ENCODE measurements at regions not wholly inside any gene's neighbourhood (a gene's known extent, or its start where the extent isn't known, plus 50 kb on each side); places are given as distances from the start of the nearest gene placed in this dataset.
A peak's percentile ranks its signal among the peaks of the same experiment; 100 is the strongest.

DNA sequence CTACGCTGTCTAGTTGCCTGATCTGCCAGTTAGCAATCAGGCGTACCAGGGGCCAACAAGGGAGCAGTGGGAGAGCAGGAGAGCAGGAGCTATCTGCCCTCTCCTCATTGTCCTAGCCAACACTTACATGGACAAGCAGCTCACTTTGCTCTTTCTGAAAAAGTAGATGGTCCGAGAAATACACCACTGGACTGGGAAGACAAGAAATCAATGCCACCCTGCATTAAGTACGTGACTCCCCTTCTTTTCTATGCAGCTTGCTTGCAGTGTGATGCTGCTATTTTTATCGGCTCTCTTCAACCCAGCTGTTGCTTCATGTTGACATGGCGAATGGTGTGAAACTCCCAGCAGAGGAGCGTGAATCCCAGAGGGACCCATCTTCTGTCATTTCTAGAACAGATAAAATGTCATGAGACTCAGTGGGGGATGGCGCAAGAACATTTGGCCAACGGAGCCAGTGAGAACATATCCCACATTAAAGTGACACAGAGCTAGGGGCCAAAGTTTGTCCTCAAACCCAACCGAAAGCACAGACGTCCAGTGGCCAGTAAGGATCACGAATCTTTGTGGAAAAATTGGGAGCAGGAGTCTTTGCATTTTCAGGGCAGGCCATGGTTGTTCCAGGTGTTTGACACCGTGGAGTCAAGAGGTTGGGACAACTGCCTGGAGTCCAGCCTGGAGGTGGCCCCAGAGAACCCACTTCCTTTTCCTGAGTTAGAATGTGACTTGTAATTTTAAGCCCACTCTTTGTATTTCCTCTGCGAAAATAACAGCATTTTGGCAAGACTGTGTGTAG lies 53.7 kb upstream of the MEF2A start:
- ChIA-PET SMC1A (ENCODE audit: uncharacterized antibody, unreplicated experiment) (interaction anchor here (0.6 to 5.8 kb wide), 46 partner anchors 9 to 258 kb away, joined by 3 to 92 read pairs (median 4); no protein-coding TSS in a partner anchor), CTCF (interaction anchor here (0.6 to 4.1 kb wide), 14 partner anchors 9 to 239 kb away, joined by 3 to 38 read pairs (median 4); partner anchors contain the start of gene MEF2A), RAD21 (ENCODE audit: unreplicated experiment) (interaction anchor here (0.7 to 5.6 kb wide), 25 partner anchors 9 to 225 kb away, joined by 3 to 84 read pairs (median 4); partner anchors contain the start of genes LYSMD4 and MEF2A), POLR2A (interaction anchor here (0.6 to 4.4 kb wide), 8 partner anchors 9 to 455 kb away, joined by 3 to 48 read pairs (median 3); partner anchors contain the start of gene MEF2A)
- DNase-seq (ENCODE audit: low read depth, low spot score) (peak; percentile 99), FAIRE-seq (peak; percentile 66), ATAC-seq (peak; percentile 78)
- peak overlapping the region; percentile 97 for H3K27ac ChIP-seq (ENCODE audit: control insufficient read depth, insufficient read depth)
- H3K4me2 ChIP-seq (ENCODE audit: control insufficient read depth, insufficient read depth) = peak overlapping the region; percentile 87
- H3K27me3 ChIP-seq (replicated peaks in 1 of 2; ENCODE audit: control insufficient read depth in 2 of 2, insufficient read depth in 2 of 2, low read length in 1 of 2) = no peaks in the 10 kb centered on the region
- intact Hi-C loops (cut with micrococcal nuclease; ENCODE audit: unreplicated experiment) = loop anchor here (1.0 to 5.0 kb wide), 3 partner anchors 8 to 190 kb away; no protein-coding TSS in a partner anchor
- in situ Hi-C loops (cut with MboI) = loop anchor here (25.0 kb wide), 1 partner anchor 1425 kb away; no protein-coding TSS in a partner anchor
- H3K9ac ChIP-seq (ENCODE audit: control insufficient read depth, insufficient read depth, low read length) = peak overlapping the region; percentile 78
- H3K4me3 ChIP-seq = peak overlapping the region; percentile 48; the same call in 1 of the 2 replicates
- WGBS (ENCODE audit: insufficient coverage, insufficient replicate concordance, low lambda C conversion rate, missing lambda C conversion rate) = under 1% methylated on average over 14 of the region's 14 CpGs
- H3K79me2 ChIP-seq (ENCODE audit: control insufficient read depth, insufficient read depth, low read length) = peaks cover 3% of the 10 kb centered on the region
- H3K36me3 ChIP-seq (ENCODE audit: control insufficient read depth in 2 of 2, insufficient read depth in 2 of 2, low read length in 1 of 2) = no peaks in the 10 kb centered on the region
- no peaks in the 10 kb centered on the region for H4K20me1 ChIP-seq (ENCODE audit: control insufficient read depth, insufficient read depth)
- H3K4me1 ChIP-seq (ENCODE audit: control insufficient read depth, insufficient read depth, low read length) = peaks cover 77% of the 10 kb centered on the region
- BruUV-seq (replicated peaks) = no TSS peak
- H3K9me3 ChIP-seq (replicated peaks; ENCODE audit: control insufficient read depth, insufficient read depth, low read length) = peaks cover 8% of the 10 kb centered on the region; the same call in 2 of the 3 replicates
- H2AFZ ChIP-seq (ENCODE audit: control insufficient read depth, low read depth, low read length) = peak overlapping the region; percentile 62
- TF ChIP-seq ETV6 (conservative IDR thresholded peaks at IDR 0.05 in 1 of 2, IDR thresholded peaks at IDR 0.05 in 1 of 2; ENCODE audit: borderline replicate concordance in 1 of 2, low read depth in 1 of 2) (peak in 1 of 2 experiments; percentile 95; a peak in 2 of 4 replicates), ZNF217 (IDR thresholded peaks at IDR 0.05) (peak; percentile 99), TAF1 (IDR thresholded peaks at IDR 0.05; ENCODE audit: borderline replicate concordance, low read depth, low read length) (peak; percentile 81), SREBF1 (IDR thresholded peaks at IDR 0.05; ENCODE audit: low read length) (peak; percentile 85), RAD51 (IDR thresholded peaks at IDR 0.05) (peak; percentile 52; the same call in 1 of the 2 replicates), IKZF1 (conservative IDR thresholded peaks at IDR 0.05) (peak; percentile 95), ESRRA (IDR thresholded peaks at IDR 0.05; ENCODE audit: low read length) (0 out of 2 replicates have a peak, but pooled peaks have one; percentile 18), SMAD5 (IDR thresholded peaks at IDR 0.05; ENCODE audit: low read depth) (peak; percentile 25; the same call in 1 of the 2 replicates), YBX1 (IDR thresholded peaks at IDR 0.05) (peak; percentile 82; the same call in 1 of the 2 replicates), WRNIP1 (IDR thresholded peaks at IDR 0.05; ENCODE audit: borderline replicate concordance, low read depth, low read length) (no peak; the same call in 1 of the 2 replicates), MEF2B (IDR thresholded peaks at IDR 0.05; ENCODE audit: partially characterized antibody, poor library complexity, severe bottlenecking) (peak; percentile 100), NBN (IDR thresholded peaks at IDR 0.05) (peak; percentile 84), NR2F1 (conservative IDR thresholded peaks at IDR 0.05) (peak; percentile 94), KDM1A (IDR thresholded peaks at IDR 0.05; ENCODE audit: borderline replicate concordance) (no peak), CHD2 (IDR thresholded peaks at IDR 0.05; ENCODE audit: borderline replicate concordance, low read depth, low read length) (peak; percentile 92)
- TF ChIP-seq, protein P1, sequence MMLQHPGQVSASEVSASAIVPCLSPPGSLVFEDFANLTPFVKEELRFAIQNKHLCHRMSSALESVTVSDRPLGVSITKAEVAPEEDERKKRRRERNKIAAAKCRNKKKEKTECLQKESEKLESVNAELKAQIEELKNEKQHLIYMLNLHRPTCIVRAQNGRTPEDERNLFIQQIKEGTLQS (IDR thresholded peaks at IDR 0.05; ENCODE audit: borderline replicate concordance, extremely low read depth, low read depth, low read length) = no peak
- TF ChIP-seq, protein P2, sequence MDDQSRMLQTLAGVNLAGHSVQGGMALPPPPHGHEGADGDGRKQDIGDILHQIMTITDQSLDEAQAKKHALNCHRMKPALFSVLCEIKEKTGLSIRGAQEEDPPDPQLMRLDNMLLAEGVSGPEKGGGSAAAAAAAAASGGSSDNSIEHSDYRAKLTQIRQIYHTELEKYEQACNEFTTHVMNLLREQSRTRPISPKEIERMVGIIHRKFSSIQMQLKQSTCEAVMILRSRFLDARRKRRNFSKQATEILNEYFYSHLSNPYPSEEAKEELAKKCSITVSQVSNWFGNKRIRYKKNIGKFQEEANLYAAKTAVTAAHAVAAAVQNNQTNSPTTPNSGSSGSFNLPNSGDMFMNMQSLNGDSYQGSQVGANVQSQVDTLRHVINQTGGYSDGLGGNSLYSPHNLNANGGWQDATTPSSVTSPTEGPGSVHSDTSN (IDR thresholded peaks at IDR 0.05; ENCODE audit: insufficient replicate concordance, low read depth, low read length) = peak; percentile 52
- TF ChIP-seq, protein P3, sequence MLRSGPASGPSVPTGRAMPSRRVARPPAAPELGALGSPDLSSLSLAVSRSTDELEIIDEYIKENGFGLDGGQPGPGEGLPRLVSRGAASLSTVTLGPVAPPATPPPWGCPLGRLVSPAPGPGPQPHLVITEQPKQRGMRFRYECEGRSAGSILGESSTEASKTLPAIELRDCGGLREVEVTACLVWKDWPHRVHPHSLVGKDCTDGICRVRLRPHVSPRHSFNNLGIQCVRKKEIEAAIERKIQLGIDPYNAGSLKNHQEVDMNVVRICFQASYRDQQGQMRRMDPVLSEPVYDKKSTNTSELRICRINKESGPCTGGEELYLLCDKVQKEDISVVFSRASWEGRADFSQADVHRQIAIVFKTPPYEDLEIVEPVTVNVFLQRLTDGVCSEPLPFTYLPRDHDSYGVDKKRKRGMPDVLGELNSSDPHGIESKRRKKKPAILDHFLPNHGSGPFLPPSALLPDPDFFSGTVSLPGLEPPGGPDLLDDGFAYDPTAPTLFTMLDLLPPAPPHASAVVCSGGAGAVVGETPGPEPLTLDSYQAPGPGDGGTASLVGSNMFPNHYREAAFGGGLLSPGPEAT (IDR thresholded peaks at IDR 0.05; ENCODE audit: low read depth) = peak; percentile 90
